Neural cell (in vitro differentiated cells): ENCODE measurements at regions not wholly inside any gene's neighbourhood (a gene's known extent, or its start where the extent isn't known, plus 50 kb on each side); places are given as distances from the start of the nearest gene placed in this dataset.

Source experiments
- CTCF ChIP-seq: fragments of 450-650 bp; IDR thresholded peaks from 2 replicates; pipeline ENCODE4 v1.5.1; 2014; ENCODE audit warnings: antibody characterized with exemption, mild to moderate bottlenecking, moderate library complexity; ENCODE audit not compliant: poor library complexity, severe bottlenecking
- EP300 ChIP-seq: fragments of 450-650 bp; conservative IDR thresholded peaks from 2 replicates; pipeline ENCODE4 v1.6.1; 2014; ENCODE audit warnings: antibody characterized with exemption, mild to moderate bottlenecking, moderate library complexity; ENCODE audit not compliant: poor library complexity, severe bottlenecking
- MXI1 ChIP-seq: fragments of 450-650 bp; conservative IDR thresholded peaks from 2 replicates; pipeline ENCODE4 v1.6.1; 2014; ENCODE audit warnings: antibody characterized with exemption, mild to moderate bottlenecking; ENCODE audit not compliant: poor library complexity, severe bottlenecking
- POLR2AphosphoS5 ChIP-seq: IDR thresholded peaks from 2 replicates; pipeline ENCODE4 v1.6.1; 2012
- RAD21 ChIP-seq: fragments of 450-650 bp; conservative IDR thresholded peaks from 2 replicates; pipeline ENCODE4 v1.6.1; 2014; ENCODE audit warnings: antibody characterized with exemption, mild to moderate bottlenecking, moderate library complexity
- REST ChIP-seq: IDR thresholded peaks from 2 replicates; pipeline ENCODE4 v1.6.1; 2012; ENCODE audit warnings: borderline replicate concordance
- SMC3 ChIP-seq: fragments of 450-650 bp; conservative IDR thresholded peaks from 2 replicates; pipeline ENCODE4 v1.6.1; 2014; ENCODE audit warnings: antibody characterized with exemption, mild to moderate bottlenecking, moderate library complexity; ENCODE audit not compliant: poor library complexity
- TAF1 ChIP-seq: IDR thresholded peaks from 2 replicates; pipeline ENCODE4 v1.6.1; 2012; ENCODE audit warnings: low read depth

- TF ChIP-seq CTCF: no peak
- TF ChIP-seq POLR2AphosphoS5: no peak
- no peak for TF ChIP-seq REST
- no peak for TF ChIP-seq EP300
- no peak for TF ChIP-seq MXI1
- TF ChIP-seq RAD21: no peak
- no peak for TF ChIP-seq TAF1
- no peak for TF ChIP-seq SMC3
These were observed 65.0 kb upstream of the SIRPG start for GRCh38 chr20:1722513-1723050.
